Chondrocyte (in vitro differentiated cells): ENCODE measurements at regions not wholly inside any gene's neighbourhood (a gene's known extent, or its start where the extent isn't known, plus 50 kb on each side); places are given as distances from the start of the nearest gene placed in this dataset.

Source experiments
- DNase-seq: peaks from one replicate; pipeline ENCODE4 v3.0.0; 2021; ENCODE audit warnings: mixed read lengths, low spot score
- H3K27ac Mint-ChIP-seq: one replicate; pipeline ENCODE4 v1.8.0; 2021; ENCODE audit warnings: mild to moderate bottlenecking, moderate library complexity, mixed read lengths; ENCODE audit not compliant: unreplicated experiment
- H3K27me3 Mint-ChIP-seq: 2 replicates; pipeline ENCODE4 v1.8.0; 2021; ENCODE audit warnings: low read depth, mixed read lengths
- H3K36me3 Mint-ChIP-seq: 2 replicates; pipeline ENCODE4 v1.8.0; 2021; ENCODE audit warnings: low read depth, mixed read lengths
- H3K4me1 Mint-ChIP-seq: 2 replicates; pipeline ENCODE4 v1.8.0; 2021; ENCODE audit warnings: low read depth, mild to moderate bottlenecking, mixed read lengths
- H3K4me3 Mint-ChIP-seq: one replicate; pipeline ENCODE4 v1.8.0; 2021; ENCODE audit warnings: mild to moderate bottlenecking, moderate library complexity, mixed read lengths; ENCODE audit not compliant: unreplicated experiment
- H3K9me3 Mint-ChIP-seq: 2 replicates; pipeline ENCODE4 v1.8.0; 2021; ENCODE audit warnings: low read depth, mixed read lengths
- CTCF ChIP-seq: fragments of 200-600 bp; sonication (generic); IDR thresholded peaks from 2 replicates; pipeline ENCODE4 v1.5.0; 2021; ENCODE audit warnings: antibody characterized with exemption, mild to moderate bottlenecking, moderate library complexity

- peaks cover 12% of the 10 kb centered on the region for H3K4me1 Mint-ChIP-seq
- H3K9me3 Mint-ChIP-seq = peaks cover 7% of the 10 kb centered on the region
- H3K27me3 Mint-ChIP-seq = no peaks in the 10 kb centered on the region
- H3K27ac Mint-ChIP-seq = no peak overlapping the region
- no peak for TF ChIP-seq CTCF
- no peaks in the 10 kb centered on the region for H3K36me3 Mint-ChIP-seq
- no peak for DNase-seq
- no peak overlapping the region for H3K4me3 Mint-ChIP-seq
These were observed 343.0 kb downstream of the EPHA4 start for GRCh38 chr2:221229099-221229498.

GRCh38 chr2:221231511-221231910 lies 340.6 kb downstream of the EPHA4 start:
- H3K27ac Mint-ChIP-seq = no peak overlapping the region
- DNase-seq = no peak
- peaks cover 12% of the 10 kb centered on the region for H3K4me1 Mint-ChIP-seq
- H3K36me3 Mint-ChIP-seq = no peaks in the 10 kb centered on the region
- TF ChIP-seq CTCF = no peak
- no peak overlapping the region for H3K4me3 Mint-ChIP-seq
- peaks cover 7% of the 10 kb centered on the region for H3K9me3 Mint-ChIP-seq
- H3K27me3 Mint-ChIP-seq = no peaks in the 10 kb centered on the region

GRCh38 chr2:221235941-221236340 lies 336.2 kb downstream of the EPHA4 start:
- DNase-seq = no peak
- Mint-ChIP-seq H3K27me3 (no peaks in the 10 kb centered on the region), H3K36me3 (no peaks in the 10 kb centered on the region)

GRCh38 chr2:221241072-221241471 lies 331.0 kb downstream of the EPHA4 start:
- no peak for TF ChIP-seq CTCF
- H3K36me3 Mint-ChIP-seq = no peaks in the 10 kb centered on the region
- no peaks in the 10 kb centered on the region for H3K27me3 Mint-ChIP-seq

More at GRCh38 chr2:221235941-221236340, 336.2 kb downstream of the EPHA4 start:
- Mint-ChIP-seq H3K4me3 (no peak overlapping the region), H3K4me1 (no peaks in the 10 kb centered on the region), H3K9me3 (peaks cover 10% of the 10 kb centered on the region), H3K27ac (no peak overlapping the region)
- TF ChIP-seq CTCF = no peak

GRCh38 chr2:221243771-221244170 lies 328.3 kb downstream of the EPHA4 start:
- Mint-ChIP-seq H3K4me1 (no peaks in the 10 kb centered on the region), H3K4me3 (no peak overlapping the region), H3K9me3 (peaks cover 5% of the 10 kb centered on the region), H3K36me3 (no peaks in the 10 kb centered on the region), H3K27ac (no peak overlapping the region), H3K27me3 (no peaks in the 10 kb centered on the region)
- TF ChIP-seq CTCF = no peak
- no peak for DNase-seq

More at GRCh38 chr2:221241072-221241471, 331.0 kb downstream of the EPHA4 start:
- H3K4me1 Mint-ChIP-seq = no peaks in the 10 kb centered on the region
- H3K9me3 Mint-ChIP-seq = peaks cover 5% of the 10 kb centered on the region
- no peak overlapping the region for H3K27ac Mint-ChIP-seq
- DNase-seq = no peak
- H3K4me3 Mint-ChIP-seq = no peak overlapping the region
